ENCODE measurements at regions not wholly inside any gene's neighbourhood (a gene's known extent, or its start where the extent isn't known, plus 50 kb on each side); places are given as distances from the start of the nearest gene placed in this dataset.

DNA sequence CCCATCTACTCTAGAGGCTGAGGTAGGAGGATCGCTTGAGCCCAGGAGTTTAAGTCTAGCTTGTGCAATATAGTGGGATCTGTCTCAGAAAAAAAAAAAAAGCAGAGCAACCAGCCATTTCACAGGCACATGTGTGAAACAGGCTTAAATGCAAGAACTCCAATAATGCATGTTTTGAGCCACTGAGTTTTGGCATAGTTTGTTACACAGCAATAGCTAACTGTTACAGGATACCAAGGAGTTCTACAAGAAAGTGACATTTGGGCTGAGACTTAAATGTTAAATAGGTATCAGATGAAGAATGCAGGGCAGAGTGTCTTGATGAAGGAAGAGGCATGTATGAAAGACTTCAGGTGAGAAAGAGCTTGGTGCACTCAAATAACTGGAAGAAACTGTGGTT, 240.0 kb upstream of the FOXN3 start:
- TF ChIP-seq, protein P1, sequence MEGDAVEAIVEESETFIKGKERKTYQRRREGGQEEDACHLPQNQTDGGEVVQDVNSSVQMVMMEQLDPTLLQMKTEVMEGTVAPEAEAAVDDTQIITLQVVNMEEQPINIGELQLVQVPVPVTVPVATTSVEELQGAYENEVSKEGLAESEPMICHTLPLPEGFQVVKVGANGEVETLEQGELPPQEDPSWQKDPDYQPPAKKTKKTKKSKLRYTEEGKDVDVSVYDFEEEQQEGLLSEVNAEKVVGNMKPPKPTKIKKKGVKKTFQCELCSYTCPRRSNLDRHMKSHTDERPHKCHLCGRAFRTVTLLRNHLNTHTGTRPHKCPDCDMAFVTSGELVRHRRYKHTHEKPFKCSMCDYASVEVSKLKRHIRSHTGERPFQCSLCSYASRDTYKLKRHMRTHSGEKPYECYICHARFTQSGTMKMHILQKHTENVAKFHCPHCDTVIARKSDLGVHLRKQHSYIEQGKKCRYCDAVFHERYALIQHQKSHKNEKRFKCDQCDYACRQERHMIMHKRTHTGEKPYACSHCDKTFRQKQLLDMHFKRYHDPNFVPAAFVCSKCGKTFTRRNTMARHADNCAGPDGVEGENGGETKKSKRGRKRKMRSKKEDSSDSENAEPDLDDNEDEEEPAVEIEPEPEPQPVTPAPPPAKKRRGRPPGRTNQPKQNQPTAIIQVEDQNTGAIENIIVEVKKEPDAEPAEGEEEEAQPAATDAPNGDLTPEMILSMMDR (IDR thresholded peaks at IDR 0.05; ENCODE audit: insufficient read depth, low read length): no peak
- TF ChIP-seq, protein P2, sequence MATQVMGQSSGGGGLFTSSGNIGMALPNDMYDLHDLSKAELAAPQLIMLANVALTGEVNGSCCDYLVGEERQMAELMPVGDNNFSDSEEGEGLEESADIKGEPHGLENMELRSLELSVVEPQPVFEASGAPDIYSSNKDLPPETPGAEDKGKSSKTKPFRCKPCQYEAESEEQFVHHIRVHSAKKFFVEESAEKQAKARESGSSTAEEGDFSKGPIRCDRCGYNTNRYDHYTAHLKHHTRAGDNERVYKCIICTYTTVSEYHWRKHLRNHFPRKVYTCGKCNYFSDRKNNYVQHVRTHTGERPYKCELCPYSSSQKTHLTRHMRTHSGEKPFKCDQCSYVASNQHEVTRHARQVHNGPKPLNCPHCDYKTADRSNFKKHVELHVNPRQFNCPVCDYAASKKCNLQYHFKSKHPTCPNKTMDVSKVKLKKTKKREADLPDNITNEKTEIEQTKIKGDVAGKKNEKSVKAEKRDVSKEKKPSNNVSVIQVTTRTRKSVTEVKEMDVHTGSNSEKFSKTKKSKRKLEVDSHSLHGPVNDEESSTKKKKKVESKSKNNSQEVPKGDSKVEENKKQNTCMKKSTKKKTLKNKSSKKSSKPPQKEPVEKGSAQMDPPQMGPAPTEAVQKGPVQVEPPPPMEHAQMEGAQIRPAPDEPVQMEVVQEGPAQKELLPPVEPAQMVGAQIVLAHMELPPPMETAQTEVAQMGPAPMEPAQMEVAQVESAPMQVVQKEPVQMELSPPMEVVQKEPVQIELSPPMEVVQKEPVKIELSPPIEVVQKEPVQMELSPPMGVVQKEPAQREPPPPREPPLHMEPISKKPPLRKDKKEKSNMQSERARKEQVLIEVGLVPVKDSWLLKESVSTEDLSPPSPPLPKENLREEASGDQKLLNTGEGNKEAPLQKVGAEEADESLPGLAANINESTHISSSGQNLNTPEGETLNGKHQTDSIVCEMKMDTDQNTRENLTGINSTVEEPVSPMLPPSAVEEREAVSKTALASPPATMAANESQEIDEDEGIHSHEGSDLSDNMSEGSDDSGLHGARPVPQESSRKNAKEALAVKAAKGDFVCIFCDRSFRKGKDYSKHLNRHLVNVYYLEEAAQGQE (IDR thresholded peaks at IDR 0.05; ENCODE audit: insufficient replicate concordance, low read depth): no peak
- TF ChIP-seq SPI1 (IDR thresholded peaks at IDR 0.05; ENCODE audit: borderline replicate concordance, low read depth): no peak
- TF ChIP-seq POLR2AphosphoS5 (IDR thresholded peaks at IDR 0.05; ENCODE audit: low read depth): no peak
